Endodermal cell (in vitro differentiated cells): ENCODE measurements at regions not wholly inside any gene's neighbourhood (a gene's known extent, or its start where the extent isn't known, plus 50 kb on each side); places are given as distances from the start of the nearest gene placed in this dataset.

Source experiments
- DNase-seq: peaks from one replicate; pipeline ENCODE4 v3.0.0-alpha.2; 2017
- H3K27ac ChIP-seq: 2 replicates; pipeline ENCODE4 v1.5.1; 2013; ENCODE audit warnings: mild to moderate bottlenecking, low read depth, low read length, moderate library complexity
- H3K27me3 ChIP-seq: 2 replicates; pipeline ENCODE4 v1.6.1; 2013; ENCODE audit warnings: mild to moderate bottlenecking, low read length, moderate library complexity; ENCODE audit not compliant: insufficient read depth, control insufficient read depth, poor library complexity, severe bottlenecking
- H3K36me3 ChIP-seq: 2 replicates; pipeline ENCODE4 v1.7.0; 2013; ENCODE audit warnings: mild to moderate bottlenecking, low read length, moderate library complexity; ENCODE audit not compliant: control insufficient read depth, insufficient read depth
- H3K4me1 ChIP-seq: one replicate; pipeline ENCODE4 v1.7.0; 2013; ENCODE audit warnings: low read length; ENCODE audit not compliant: control insufficient read depth, insufficient read depth
- H3K4me3 ChIP-seq: 2 replicates; pipeline ENCODE4 v1.5.1; 2013; ENCODE audit warnings: mild to moderate bottlenecking, low read length, moderate library complexity
- H3K9ac ChIP-seq: 2 replicates; pipeline ENCODE4 v1.6.1; 2013; ENCODE audit warnings: mild to moderate bottlenecking, low read length, moderate library complexity; ENCODE audit not compliant: poor library complexity, severe bottlenecking; ENCODE audit errors: extremely low read depth
- H3K9me3 ChIP-seq: 2 replicates; pipeline ENCODE4 v1.6.1; 2013; ENCODE audit warnings: mild to moderate bottlenecking, low read length, moderate library complexity; ENCODE audit not compliant: control insufficient read depth
- H3K27ac Mint-ChIP-seq: 2 replicates; pipeline ENCODE4 v1.8.0; 2020; ENCODE audit warnings: mixed read lengths
- H3K27me3 Mint-ChIP-seq: 2 replicates; pipeline ENCODE4 v1.8.0; 2021; ENCODE audit warnings: mild to moderate bottlenecking, mixed read lengths; ENCODE audit not compliant: insufficient read depth
- H3K36me3 Mint-ChIP-seq: 2 replicates; pipeline ENCODE4 v1.8.0; 2020; ENCODE audit warnings: low read depth, mixed read lengths
- H3K4me1 Mint-ChIP-seq: 2 replicates; pipeline ENCODE4 v1.8.0; 2020; ENCODE audit warnings: mixed read lengths
- H3K4me3 Mint-ChIP-seq: 2 replicates; pipeline ENCODE4 v1.8.0; 2020; ENCODE audit warnings: mild to moderate bottlenecking, moderate library complexity, mixed read lengths
- H3K9me3 Mint-ChIP-seq: 2 replicates; pipeline ENCODE4 v1.8.0; 2020; ENCODE audit warnings: mild to moderate bottlenecking, mixed read lengths
- CTCF ChIP-seq: fragments of 200-600 bp; sonication (generic); conservative IDR thresholded peaks from 2 replicates; pipeline ENCODE4 v1.5.0; 2021; ENCODE audit warnings: antibody characterized with exemption, mild to moderate bottlenecking
- WGBS, 2 experiments: methylation state at CpG; one replicate each; pipeline versions ENCODE4 v1.1.5 to v1.1.7; 2013; ENCODE audit warnings: missing lambda C conversion rate in 2 of 2, mixed read lengths in 1 of 2; ENCODE audit not compliant: insufficient coverage in 1 of 2, insufficient read length in 1 of 2; 5-methylcytosine and 5-hydroxymethylcytosine counted together

DNA sequence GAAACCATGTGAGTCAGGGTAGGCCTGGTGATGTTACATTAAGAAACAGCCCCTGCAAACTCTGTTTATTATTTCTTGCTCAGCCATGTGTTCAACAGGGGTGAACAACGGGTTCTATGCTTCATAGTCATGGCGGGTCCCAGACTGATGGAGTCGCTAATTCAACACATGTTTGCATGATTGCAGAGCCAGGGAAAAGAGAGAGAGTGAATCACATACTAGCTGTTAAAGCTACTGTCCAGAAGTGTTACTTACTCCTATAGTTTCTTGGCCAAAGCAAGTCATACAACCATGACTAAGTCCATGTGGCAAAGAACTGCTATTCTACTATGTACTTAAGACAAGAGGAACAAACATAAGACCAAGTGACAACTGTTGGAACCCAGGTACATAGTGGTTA is 241.2 kb upstream of the SKOR2 start:
- H3K4me3 Mint-ChIP-seq = no peak overlapping the region
- 86 to 88% methylated on average over 3 of the region's 3 CpGs for WGBS, 2 experiments
- H3K27me3 Mint-ChIP-seq = peaks cover 11% of the 10 kb centered on the region
- H3K4me1 ChIP-seq = no peaks in the 10 kb centered on the region
- no peak overlapping the region for H3K4me3 ChIP-seq
- no peak overlapping the region for H3K9ac ChIP-seq
- H3K27ac Mint-ChIP-seq = no peak overlapping the region
- peak; percentile 3 for DNase-seq
- H3K9me3 Mint-ChIP-seq = no peaks in the 10 kb centered on the region
- TF ChIP-seq CTCF = no peak
- H3K9me3 ChIP-seq = no peaks in the 10 kb centered on the region
- no peaks in the 10 kb centered on the region for H3K36me3 ChIP-seq
- no peaks in the 10 kb centered on the region for H3K27me3 ChIP-seq
- H3K36me3 Mint-ChIP-seq = no peaks in the 10 kb centered on the region
- H3K4me1 Mint-ChIP-seq = no peaks in the 10 kb centered on the region
- no peak overlapping the region for H3K27ac ChIP-seq

- H3K9ac ChIP-seq = no peak overlapping the region
- H3K4me3 ChIP-seq = no peak overlapping the region
- H3K4me3 Mint-ChIP-seq = no peak overlapping the region
- H3K27ac ChIP-seq = no peak overlapping the region
- no peaks in the 10 kb centered on the region for H3K9me3 ChIP-seq
- no peak for TF ChIP-seq CTCF
- H3K4me1 Mint-ChIP-seq = no peaks in the 10 kb centered on the region
- H3K27me3 ChIP-seq = no peaks in the 10 kb centered on the region
- H3K36me3 ChIP-seq = no peaks in the 10 kb centered on the region
- no peaks in the 10 kb centered on the region for H3K4me1 ChIP-seq
- WGBS, 2 experiments = 87 to 96% methylated on average over 4 to 5 of the region's 5 CpGs
- no peak overlapping the region for H3K27ac Mint-ChIP-seq
- DNase-seq = peak; percentile 17
- no peaks in the 10 kb centered on the region for H3K9me3 Mint-ChIP-seq
- peaks cover 11% of the 10 kb centered on the region for H3K27me3 Mint-ChIP-seq
- no peaks in the 10 kb centered on the region for H3K36me3 Mint-ChIP-seq
Measured at GRCh38 chr18:47490882-47491281, 239.4 kb upstream of the SKOR2 start.

DNA sequence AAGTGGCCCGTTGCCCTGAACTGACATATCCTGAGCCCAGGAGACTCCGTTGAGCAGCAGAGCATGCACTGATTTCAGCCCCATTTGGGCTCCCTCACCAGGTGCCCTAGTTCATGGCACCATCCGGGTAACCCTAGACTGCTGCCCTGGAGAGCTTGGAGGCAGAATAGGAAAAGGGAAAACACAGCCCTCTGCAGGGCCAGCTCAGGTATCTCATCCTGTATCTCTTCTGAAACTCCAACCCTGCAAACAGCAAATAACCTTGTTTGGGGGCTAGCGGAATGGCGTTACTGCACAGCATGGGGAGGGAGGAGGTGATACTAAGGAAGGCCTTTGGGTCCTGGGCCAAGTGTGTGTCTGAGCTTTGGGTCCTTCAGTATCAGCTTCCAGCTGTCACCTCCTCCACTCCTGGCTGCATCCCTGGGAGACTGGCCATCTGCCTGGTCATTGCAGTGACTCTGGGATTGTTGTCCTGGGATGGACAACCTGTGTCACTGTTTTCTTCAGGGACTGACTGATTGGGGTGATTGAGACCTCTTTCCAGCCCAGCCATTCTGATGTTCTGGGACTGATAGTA is 233.8 kb upstream of the SKOR2 start:
- H3K27me3 ChIP-seq = no peaks in the 10 kb centered on the region
- Mint-ChIP-seq H3K4me1 (no peaks in the 10 kb centered on the region), H3K27me3 (peaks cover 11% of the 10 kb centered on the region), H3K27ac (no peak overlapping the region), H3K9me3 (no peaks in the 10 kb centered on the region), H3K36me3 (no peaks in the 10 kb centered on the region), H3K4me3 (no peak overlapping the region)
- WGBS, 2 experiments = 80 to 94% methylated on average over 2 to 5 of the region's 5 CpGs
- H3K9ac ChIP-seq = no peak overlapping the region
- TF ChIP-seq CTCF = peak; percentile 52
- DNase-seq = peak; percentile 52
- no peaks in the 10 kb centered on the region for H3K4me1 ChIP-seq
- no peaks in the 10 kb centered on the region for H3K36me3 ChIP-seq
- H3K9me3 ChIP-seq = no peaks in the 10 kb centered on the region
- no peak overlapping the region for H3K4me3 ChIP-seq
- no peak overlapping the region for H3K27ac ChIP-seq
